Mucosa of rectum (tissue), 2 donors: ENCODE measurements at regions not wholly inside any gene's neighbourhood (a gene's known extent, or its start where the extent isn't known, plus 50 kb on each side); places are given as distances from the start of the nearest gene placed in this dataset.

Source experiments
- H3K27ac ChIP-seq, 2 donors: one replicate each; pipeline ENCODE4 v1.7.0; 2013; ENCODE audit warnings: inconsistent platforms in 2 of 2, low read depth in 2 of 2, low read length in 2 of 2
- H3K27me3 ChIP-seq, 2 donors: one replicate each; pipeline ENCODE4 v1.7.0; 2013; ENCODE audit warnings: low read length in 2 of 2; ENCODE audit not compliant: control insufficient read depth in 2 of 2, insufficient read depth in 2 of 2
- H3K36me3 ChIP-seq, 2 donors: one replicate each; pipeline ENCODE4 v1.7.0; 2013; ENCODE audit warnings: low read length in 2 of 2; ENCODE audit not compliant: control insufficient read depth in 2 of 2, insufficient read depth in 2 of 2
- H3K4me1 ChIP-seq, 2 donors: one replicate each; pipeline ENCODE4 v1.7.0; 2013; ENCODE audit warnings: low read length in 2 of 2, mild to moderate bottlenecking in 1 of 2; ENCODE audit not compliant: control insufficient read depth in 2 of 2, insufficient read depth in 2 of 2
- H3K4me3 ChIP-seq, 2 donors: one replicate each; pipeline ENCODE4 v1.7.0; 2013; ENCODE audit warnings: low read length in 2 of 2
- H3K9ac ChIP-seq, 2 donors: one replicate each; pipeline ENCODE4 v1.7.0; 2013; ENCODE audit warnings: low read length in 2 of 2, low read depth in 1 of 2, mild to moderate bottlenecking in 1 of 2
- H3K9me3 ChIP-seq, 2 donors: one replicate each; pipeline ENCODE4 v1.7.0; 2013; ENCODE audit warnings: low read length in 2 of 2; ENCODE audit not compliant: control insufficient read depth in 2 of 2
- donor health status: healthy.
- donor health status: Normal muscosa, but diverticular disease.

DNA sequence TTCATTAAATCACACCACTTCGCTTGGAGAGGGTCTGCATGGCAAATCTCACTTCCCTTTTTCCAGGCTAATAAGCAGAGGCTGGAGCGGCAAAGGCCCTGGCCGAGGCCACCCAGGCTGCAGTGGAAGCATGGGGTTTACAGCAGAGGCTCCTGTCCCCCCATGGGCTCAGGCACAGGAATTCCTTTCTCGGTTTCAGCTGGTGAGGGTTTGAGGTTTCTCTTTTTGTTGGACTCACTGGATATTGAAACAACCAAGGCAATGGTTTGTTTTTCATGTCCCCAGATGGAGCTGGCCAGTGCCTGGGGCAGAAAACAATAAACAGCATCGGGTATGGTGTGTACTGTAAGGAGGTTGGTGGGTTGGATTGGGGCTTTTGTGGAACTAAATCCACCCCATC lies 175.6 kb upstream of the RASGRP1 start:
- Histone ChIP-seq H3K36me3 (no peaks in the 10 kb centered on the region), H3K4me1 (no peaks in the 10 kb centered on the region)

DNA sequence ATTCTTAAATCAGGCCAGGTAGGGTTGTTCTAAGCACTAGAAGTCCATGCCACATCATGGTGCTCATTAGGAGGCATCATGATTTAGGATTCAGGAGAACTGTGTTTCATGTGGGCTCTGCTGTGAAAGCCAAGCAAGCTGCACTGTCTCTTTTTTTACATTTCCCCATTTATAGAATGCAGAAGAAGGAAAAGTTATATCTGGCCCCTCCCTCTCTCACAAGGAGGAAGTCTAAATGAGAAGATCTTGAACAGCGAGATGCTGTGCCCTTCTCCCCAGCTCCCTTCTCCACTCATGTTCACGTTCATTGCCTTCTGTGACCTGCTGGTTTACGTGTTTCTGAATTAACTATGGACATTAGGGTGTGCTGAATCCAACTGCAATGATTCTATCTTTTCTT lies 178.5 kb upstream of the RASGRP1 start:
- Histone ChIP-seq H3K27me3 (no peaks in the 10 kb centered on the region), H3K27ac (no peak overlapping the region)

More for the DNA sequence above, 175.6 kb upstream of the RASGRP1 start:
- H3K9ac ChIP-seq = no peak overlapping the region
- no peaks in the 10 kb centered on the region for H3K27me3 ChIP-seq
- H3K9me3 ChIP-seq = no peaks in the 10 kb centered on the region
- no peak overlapping the region for H3K4me3 ChIP-seq
- no peak overlapping the region for H3K27ac ChIP-seq

DNA sequence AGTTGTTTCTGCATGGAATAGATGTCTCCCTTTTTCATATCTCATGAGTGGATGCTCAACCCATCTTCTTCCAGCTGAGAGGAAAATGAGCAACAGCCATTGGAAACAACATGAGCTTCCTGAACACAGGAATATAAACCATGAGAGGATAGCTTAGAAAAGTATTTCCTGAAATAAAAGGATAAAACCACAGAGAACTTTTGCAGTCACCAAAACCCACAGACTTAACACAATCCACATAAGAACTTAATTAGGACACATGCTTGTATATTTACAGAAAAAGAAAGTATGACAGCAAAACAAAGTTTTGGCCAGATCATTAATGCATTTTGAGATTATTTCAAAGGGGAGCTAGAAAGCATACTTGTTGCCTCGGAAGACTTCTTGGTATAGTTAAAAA lies 180.5 kb upstream of the RASGRP1 start:
- Histone ChIP-seq H3K36me3 (no peaks in the 10 kb centered on the region), H3K4me1 (no peaks in the 10 kb centered on the region), H3K9ac (no peak overlapping the region), H3K9me3 (no peaks in the 10 kb centered on the region), H3K27me3 (no peaks in the 10 kb centered on the region), H3K27ac (no peak overlapping the region), H3K4me3 (no peak overlapping the region)

More for the DNA sequence above, 178.5 kb upstream of the RASGRP1 start:
- no peak overlapping the region for H3K9ac ChIP-seq
- H3K36me3 ChIP-seq = no peaks in the 10 kb centered on the region
- H3K4me3 ChIP-seq = no peak overlapping the region
- no peaks in the 10 kb centered on the region for H3K4me1 ChIP-seq
- no peaks in the 10 kb centered on the region for H3K9me3 ChIP-seq

GRCh38 chr15:38745626-38746025 lies 181.0 kb upstream of the RASGRP1 start:
- Histone ChIP-seq H3K4me1 (no peaks in the 10 kb centered on the region), H3K27me3 (no peaks in the 10 kb centered on the region), H3K4me3 (no peak overlapping the region), H3K9me3 (no peaks in the 10 kb centered on the region), H3K27ac (no peak overlapping the region), H3K36me3 (no peaks in the 10 kb centered on the region), H3K9ac (no peak overlapping the region)

GRCh38 chr15:38746211-38746610 lies 181.6 kb upstream of the RASGRP1 start:
- Histone ChIP-seq H3K9ac (no peak overlapping the region), H3K9me3 (no peaks in the 10 kb centered on the region), H3K4me3 (no peak overlapping the region), H3K27ac (no peak overlapping the region), H3K27me3 (no peaks in the 10 kb centered on the region), H3K4me1 (no peaks in the 10 kb centered on the region), H3K36me3 (no peaks in the 10 kb centered on the region)

DNA sequence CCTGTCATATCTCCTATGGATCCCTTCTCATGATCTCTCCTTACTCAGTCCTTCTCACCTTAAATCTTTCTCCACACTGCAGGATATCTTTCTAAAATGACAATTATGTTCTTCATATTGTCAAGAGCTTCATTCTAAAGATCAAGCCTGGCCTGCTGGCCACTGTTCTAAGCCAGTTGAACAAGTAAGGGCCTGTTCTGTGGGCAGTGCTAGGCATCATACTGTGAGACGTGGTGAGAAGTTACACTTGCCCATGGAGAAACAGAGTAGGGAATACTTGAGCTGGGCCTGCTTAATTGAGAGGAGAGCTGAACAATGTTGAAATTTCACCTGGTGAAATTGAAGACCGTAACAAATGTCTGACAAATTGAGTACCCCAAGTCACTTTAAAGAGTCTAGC lies 184.1 kb upstream of the RASGRP1 start:
- Histone ChIP-seq H3K27ac (no peak overlapping the region), H3K36me3 (no peaks in the 10 kb centered on the region), H3K9me3 (no peaks in the 10 kb centered on the region), H3K9ac (no peak overlapping the region), H3K4me3 (no peak overlapping the region), H3K4me1 (no peaks in the 10 kb centered on the region), H3K27me3 (no peaks in the 10 kb centered on the region)

DNA sequence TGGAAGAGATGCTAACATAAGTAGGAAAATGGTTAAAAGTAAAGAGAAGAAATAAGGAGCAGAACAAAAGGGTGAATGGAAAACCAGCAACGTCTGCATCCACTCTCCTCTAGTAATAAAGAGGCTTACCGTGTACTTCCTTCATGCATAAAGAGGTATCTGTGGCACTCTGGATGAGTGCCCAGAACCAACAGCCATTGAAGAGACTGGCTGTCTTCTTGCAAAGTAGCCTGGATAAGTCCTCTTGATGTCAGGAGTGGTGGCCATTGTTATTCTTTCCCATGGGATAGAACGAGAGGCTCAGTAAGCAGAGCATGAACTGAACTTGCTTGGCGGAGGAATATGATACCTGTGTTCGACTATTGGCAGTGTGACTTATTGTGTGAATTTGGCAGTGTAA lies 186.2 kb upstream of the RASGRP1 start:
- Histone ChIP-seq H3K9me3 (no peaks in the 10 kb centered on the region), H3K27ac (no peak overlapping the region), H3K36me3 (no peaks in the 10 kb centered on the region), H3K9ac (no peak overlapping the region), H3K4me3 (no peak overlapping the region), H3K4me1 (no peaks in the 10 kb centered on the region), H3K27me3 (no peaks in the 10 kb centered on the region)

- Histone ChIP-seq H3K27me3 (no peaks in the 10 kb centered on the region), H3K9ac (no peak overlapping the region), H3K27ac (no peak overlapping the region), H3K36me3 (no peaks in the 10 kb centered on the region), H3K9me3 (no peaks in the 10 kb centered on the region), H3K4me1 (no peaks in the 10 kb centered on the region), H3K4me3 (no peak overlapping the region)
Measured at GRCh38 chr15:38755718-38756117, 191.1 kb upstream of the RASGRP1 start.

DNA sequence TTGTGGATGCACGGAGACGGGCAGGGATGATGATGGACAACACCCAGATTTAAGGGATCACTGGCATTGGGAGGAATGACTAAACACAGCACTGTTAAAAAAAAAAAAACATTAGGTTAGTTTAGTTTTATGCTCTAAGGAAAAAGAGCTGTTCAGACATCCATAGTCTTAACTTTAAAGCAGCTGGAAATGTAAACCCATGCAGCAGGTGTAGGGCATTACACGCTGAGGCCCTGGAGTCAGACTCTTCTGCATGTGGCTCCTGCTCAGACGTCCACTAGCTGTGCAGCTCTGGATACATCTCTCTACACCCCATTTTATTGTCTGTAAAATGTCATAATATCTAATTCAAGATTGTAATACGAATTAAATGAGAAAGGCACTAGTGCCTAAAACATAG lies 191.8 kb upstream of the RASGRP1 start:
- H3K27ac ChIP-seq = no peak overlapping the region
- H3K9me3 ChIP-seq = no peaks in the 10 kb centered on the region
- H3K27me3 ChIP-seq = no peaks in the 10 kb centered on the region
- H3K36me3 ChIP-seq = no peaks in the 10 kb centered on the region
- H3K9ac ChIP-seq = no peak overlapping the region
- no peak overlapping the region for H3K4me3 ChIP-seq
- H3K4me1 ChIP-seq = no peaks in the 10 kb centered on the region

GRCh38 chr15:38758043-38758442 lies 193.4 kb upstream of the RASGRP1 start:
- Histone ChIP-seq H3K9ac (no peak overlapping the region), H3K4me1 (no peaks in the 10 kb centered on the region), H3K4me3 (no peak overlapping the region), H3K36me3 (no peaks in the 10 kb centered on the region), H3K9me3 (no peaks in the 10 kb centered on the region), H3K27ac (no peak overlapping the region), H3K27me3 (no peaks in the 10 kb centered on the region)

GRCh38 chr15:38761681-38762080 lies 197.1 kb upstream of the RASGRP1 start:
- H3K27ac ChIP-seq = no peak overlapping the region
- H3K9me3 ChIP-seq = no peaks in the 10 kb centered on the region
- no peak overlapping the region for H3K9ac ChIP-seq
- no peak overlapping the region for H3K4me3 ChIP-seq
- no peaks in the 10 kb centered on the region for H3K4me1 ChIP-seq
- no peaks in the 10 kb centered on the region for H3K27me3 ChIP-seq
- H3K36me3 ChIP-seq = no peaks in the 10 kb centered on the region
